Testis (tissue), 2 donors: ENCODE measurements at regions not wholly inside any gene's neighbourhood (a gene's known extent, or its start where the extent isn't known, plus 50 kb on each side); places are given as distances from the start of the nearest gene placed in this dataset.
A peak's percentile ranks its signal among the peaks of the same experiment; 100 is the strongest.

Source experiments
- POLR2A ChIP-seq: fragments of 450-650 bp; IDR thresholded peaks from one replicate; pipeline ENCODE4 v1.6.1; 2017; ENCODE audit warnings: antibody characterized with exemption, mild to moderate bottlenecking, moderate library complexity
- TF ChIP-seq, protein P1 (sequence below), 3 experiments: fragments of 450-650 bp in 2 of 3; fragments of 200-600 bp in 1 of 3; sonication (generic) in 1 of 3; IDR thresholded peaks; one replicate each; pipeline ENCODE4 v1.5.1; 2016 to 2019; ENCODE audit warnings: antibody characterized with exemption in 3 of 3, mild to moderate bottlenecking in 2 of 3, moderate library complexity in 1 of 3

DNA sequence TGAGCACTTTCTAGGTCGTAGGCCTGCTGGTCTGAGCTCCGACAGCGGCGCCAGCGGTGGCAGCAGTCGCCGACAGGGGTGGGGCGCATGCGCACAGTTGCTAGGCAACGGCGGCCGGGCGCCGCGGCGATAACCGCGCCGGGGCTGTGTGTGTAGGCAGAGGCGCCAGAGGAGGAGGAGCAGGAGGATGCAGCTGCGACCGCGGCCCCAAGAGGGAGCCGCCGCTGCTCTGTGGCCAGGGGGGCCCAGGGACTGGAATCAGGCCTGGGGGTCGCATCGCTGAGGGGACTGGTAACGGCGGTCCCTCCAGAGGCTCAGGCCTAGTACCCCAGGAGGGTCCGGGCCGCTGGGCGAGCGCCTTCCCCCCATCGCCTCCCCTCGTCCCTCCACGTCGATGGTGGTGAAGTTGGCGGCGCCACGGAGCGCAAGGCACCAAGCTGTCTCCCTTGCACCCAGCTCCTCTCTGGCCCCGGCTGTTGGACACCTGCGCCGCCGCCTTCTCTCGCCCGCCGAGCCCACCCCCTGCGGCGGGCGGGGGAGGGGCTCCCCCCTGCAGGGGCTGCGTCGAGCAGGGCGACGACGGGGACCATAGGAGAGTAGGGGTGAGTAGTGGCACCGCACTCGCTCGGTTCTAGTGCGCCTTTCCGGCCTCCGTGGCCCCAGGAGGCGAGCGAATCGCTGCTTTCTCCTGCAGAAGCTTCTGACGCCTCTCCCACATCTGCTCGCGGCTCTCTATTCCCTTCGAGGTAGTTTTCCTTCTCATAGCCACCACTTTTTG lies 58.6 kb upstream of the ZC4H2 start, which contains the start of gene ZC3H12B:
- TF ChIP-seq, protein P1, sequence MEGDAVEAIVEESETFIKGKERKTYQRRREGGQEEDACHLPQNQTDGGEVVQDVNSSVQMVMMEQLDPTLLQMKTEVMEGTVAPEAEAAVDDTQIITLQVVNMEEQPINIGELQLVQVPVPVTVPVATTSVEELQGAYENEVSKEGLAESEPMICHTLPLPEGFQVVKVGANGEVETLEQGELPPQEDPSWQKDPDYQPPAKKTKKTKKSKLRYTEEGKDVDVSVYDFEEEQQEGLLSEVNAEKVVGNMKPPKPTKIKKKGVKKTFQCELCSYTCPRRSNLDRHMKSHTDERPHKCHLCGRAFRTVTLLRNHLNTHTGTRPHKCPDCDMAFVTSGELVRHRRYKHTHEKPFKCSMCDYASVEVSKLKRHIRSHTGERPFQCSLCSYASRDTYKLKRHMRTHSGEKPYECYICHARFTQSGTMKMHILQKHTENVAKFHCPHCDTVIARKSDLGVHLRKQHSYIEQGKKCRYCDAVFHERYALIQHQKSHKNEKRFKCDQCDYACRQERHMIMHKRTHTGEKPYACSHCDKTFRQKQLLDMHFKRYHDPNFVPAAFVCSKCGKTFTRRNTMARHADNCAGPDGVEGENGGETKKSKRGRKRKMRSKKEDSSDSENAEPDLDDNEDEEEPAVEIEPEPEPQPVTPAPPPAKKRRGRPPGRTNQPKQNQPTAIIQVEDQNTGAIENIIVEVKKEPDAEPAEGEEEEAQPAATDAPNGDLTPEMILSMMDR (IDR thresholded peaks at IDR 0.05), result peak in 2 of 3 experiments; percentile 23 to 25
- no peak for TF ChIP-seq POLR2A
